Peyer's patch (tissue), 4 donors: ENCODE measurements at regions not wholly inside any gene's neighbourhood (a gene's known extent, or its start where the extent isn't known, plus 50 kb on each side); places are given as distances from the start of the nearest gene placed in this dataset.

Source experiments
- DNase-seq, 3 donors: peaks; one replicate each; pipeline ENCODE4 v3.0.0-alpha.2; 2017 to 2019
- H3K27ac ChIP-seq, 4 donors: fragments of 200-600 bp; sonication (generic); one replicate each; pipeline ENCODE4 v1.5.1; 2016 to 2019
- H3K27me3 ChIP-seq, 2 donors: fragments of 200-600 bp; sonication (generic); one replicate each; pipeline ENCODE4 v1.5.1; 2019
- H3K36me3 ChIP-seq, 3 donors: fragments of 200-600 bp; sonication (generic); one replicate each; pipeline ENCODE4 v1.5.1; 2016 to 2019
- H3K4me1 ChIP-seq, 4 donors: fragments of 200-600 bp; sonication (generic); one replicate each; pipeline ENCODE4 v1.5.1; 2016 to 2019
- H3K4me3 ChIP-seq, 4 donors: fragments of 200-600 bp; sonication (generic); 1 replicate in 3 of 4; 2 replicates in 1 of 4; pipeline ENCODE4 v1.5.1; 2016 to 2019; ENCODE audit warnings: mild to moderate bottlenecking in 1 of 4
- H3K9me3 ChIP-seq, 4 donors: fragments of 200-600 bp; sonication (generic); one replicate each; pipeline ENCODE4 v1.5.1; 2016 to 2019; ENCODE audit warnings: mild to moderate bottlenecking in 1 of 4
- POLR2A ChIP-seq, 2 donors: fragments of 450-650 bp; IDR thresholded peaks; one replicate each; pipeline ENCODE4 v1.5.1; 2017; ENCODE audit warnings: antibody characterized with exemption in 2 of 2, mild to moderate bottlenecking in 2 of 2, moderate library complexity in 2 of 2
- TF ChIP-seq, protein P1 (sequence below), 6 experiments: fragments of 450-650 bp in 4 of 6; fragments of 200-600 bp in 2 of 6; sonication (generic) in 1 of 6; IDR thresholded peaks; one replicate each; pipeline ENCODE4 v1.5.1; 2017 to 2019; ENCODE audit warnings: antibody characterized with exemption in 6 of 6, mild to moderate bottlenecking in 3 of 6, moderate library complexity in 1 of 6

DNA sequence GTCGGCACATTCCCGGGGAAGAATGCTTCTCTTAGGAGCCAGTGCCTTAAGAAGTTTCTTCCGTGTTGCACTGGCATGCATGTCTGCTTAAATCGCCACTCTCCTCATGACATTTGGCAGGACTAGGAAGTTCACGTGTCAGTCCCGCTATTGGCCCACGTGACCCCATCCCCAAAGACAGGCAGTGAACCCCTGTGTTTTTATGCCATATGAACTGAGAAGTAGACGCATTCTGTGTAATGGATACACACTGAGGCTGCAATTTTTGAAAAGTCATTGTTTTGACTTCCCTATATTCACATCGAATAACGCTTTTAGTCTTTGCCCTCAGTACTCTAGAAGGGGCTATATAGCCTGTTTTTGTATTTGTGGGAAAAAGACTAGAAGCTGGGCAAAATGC lies 125.6 kb upstream of the TBL1XR1 start:
- no peak overlapping the region for H3K27ac ChIP-seq
- DNase-seq: no peak
- TF ChIP-seq, protein P1, sequence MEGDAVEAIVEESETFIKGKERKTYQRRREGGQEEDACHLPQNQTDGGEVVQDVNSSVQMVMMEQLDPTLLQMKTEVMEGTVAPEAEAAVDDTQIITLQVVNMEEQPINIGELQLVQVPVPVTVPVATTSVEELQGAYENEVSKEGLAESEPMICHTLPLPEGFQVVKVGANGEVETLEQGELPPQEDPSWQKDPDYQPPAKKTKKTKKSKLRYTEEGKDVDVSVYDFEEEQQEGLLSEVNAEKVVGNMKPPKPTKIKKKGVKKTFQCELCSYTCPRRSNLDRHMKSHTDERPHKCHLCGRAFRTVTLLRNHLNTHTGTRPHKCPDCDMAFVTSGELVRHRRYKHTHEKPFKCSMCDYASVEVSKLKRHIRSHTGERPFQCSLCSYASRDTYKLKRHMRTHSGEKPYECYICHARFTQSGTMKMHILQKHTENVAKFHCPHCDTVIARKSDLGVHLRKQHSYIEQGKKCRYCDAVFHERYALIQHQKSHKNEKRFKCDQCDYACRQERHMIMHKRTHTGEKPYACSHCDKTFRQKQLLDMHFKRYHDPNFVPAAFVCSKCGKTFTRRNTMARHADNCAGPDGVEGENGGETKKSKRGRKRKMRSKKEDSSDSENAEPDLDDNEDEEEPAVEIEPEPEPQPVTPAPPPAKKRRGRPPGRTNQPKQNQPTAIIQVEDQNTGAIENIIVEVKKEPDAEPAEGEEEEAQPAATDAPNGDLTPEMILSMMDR (IDR thresholded peaks at IDR 0.05): no peak
- no peak for TF ChIP-seq POLR2A (IDR thresholded peaks at IDR 0.05)
- no peaks in the 10 kb centered on the region for H3K27me3 ChIP-seq
- H3K4me3 ChIP-seq: no peak overlapping the region
- H3K36me3 ChIP-seq: no peaks in the 10 kb centered on the region
- no peaks in the 10 kb centered on the region for H3K9me3 ChIP-seq
- peaks cover 0 to 10% (median 3%) of the 10 kb centered on the region in 4 donors for H3K4me1 ChIP-seq

DNA sequence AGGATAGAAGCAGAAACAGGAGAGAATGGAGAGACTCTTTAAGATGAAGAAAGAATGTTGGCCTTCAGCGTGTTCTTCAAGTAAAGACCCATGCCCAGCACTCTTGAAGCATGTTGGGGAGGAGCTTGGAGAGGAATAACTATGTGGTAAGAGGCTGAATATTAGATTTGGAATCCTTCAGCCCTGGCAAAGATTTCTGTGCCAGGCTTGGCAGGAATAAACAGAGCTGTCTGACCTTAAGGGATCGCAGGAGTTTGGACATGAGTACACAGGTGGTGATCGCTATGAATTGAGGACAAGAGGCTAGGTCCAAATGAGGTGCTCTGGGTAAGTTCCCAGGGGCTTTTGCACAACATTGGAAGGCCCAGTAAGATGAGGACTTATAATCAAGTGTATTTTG lies 132.6 kb upstream of the TBL1XR1 start:
- Histone ChIP-seq H3K9me3 (no peaks in the 10 kb centered on the region), H3K27me3 (no peaks in the 10 kb centered on the region), H3K4me3 (no peak overlapping the region), H3K36me3 (no peaks in the 10 kb centered on the region), H3K27ac (no peak overlapping the region), H3K4me1 (peaks cover 0 to 4% (median 0%) of the 10 kb centered on the region in 4 donors)
- DNase-seq: no peak
- TF ChIP-seq, protein P1 (IDR thresholded peaks at IDR 0.05): no peak
- TF ChIP-seq POLR2A (IDR thresholded peaks at IDR 0.05): no peak

DNA sequence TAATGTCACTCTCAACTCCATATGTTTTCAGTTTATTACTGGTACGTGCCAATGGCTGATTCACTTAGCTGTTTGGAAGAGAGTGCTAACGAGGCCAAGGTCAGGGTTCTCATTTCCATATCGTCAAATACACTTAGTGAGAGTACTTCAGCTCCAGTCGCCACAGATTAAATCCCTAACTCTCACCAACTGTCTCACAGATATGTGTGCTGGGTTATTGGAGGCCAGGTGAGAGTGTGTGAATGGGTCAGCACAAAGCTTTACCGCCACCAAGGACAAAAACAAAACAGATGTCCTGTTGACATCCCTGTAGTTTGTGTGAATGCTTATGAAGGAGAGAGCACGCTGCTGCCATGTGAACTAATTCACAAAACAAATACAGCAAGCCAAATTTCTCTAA lies 133.5 kb upstream of the TBL1XR1 start:
- H3K4me1 ChIP-seq: no peaks in the 10 kb centered on the region
- DNase-seq: no peak
- H3K9me3 ChIP-seq: no peaks in the 10 kb centered on the region
- H3K4me3 ChIP-seq: no peak overlapping the region
- no peaks in the 10 kb centered on the region for H3K36me3 ChIP-seq
- no peak overlapping the region for H3K27ac ChIP-seq
- no peak for TF ChIP-seq POLR2A (IDR thresholded peaks at IDR 0.05)
- TF ChIP-seq, protein P1 (IDR thresholded peaks at IDR 0.05): no peak
- H3K27me3 ChIP-seq: no peaks in the 10 kb centered on the region

DNA sequence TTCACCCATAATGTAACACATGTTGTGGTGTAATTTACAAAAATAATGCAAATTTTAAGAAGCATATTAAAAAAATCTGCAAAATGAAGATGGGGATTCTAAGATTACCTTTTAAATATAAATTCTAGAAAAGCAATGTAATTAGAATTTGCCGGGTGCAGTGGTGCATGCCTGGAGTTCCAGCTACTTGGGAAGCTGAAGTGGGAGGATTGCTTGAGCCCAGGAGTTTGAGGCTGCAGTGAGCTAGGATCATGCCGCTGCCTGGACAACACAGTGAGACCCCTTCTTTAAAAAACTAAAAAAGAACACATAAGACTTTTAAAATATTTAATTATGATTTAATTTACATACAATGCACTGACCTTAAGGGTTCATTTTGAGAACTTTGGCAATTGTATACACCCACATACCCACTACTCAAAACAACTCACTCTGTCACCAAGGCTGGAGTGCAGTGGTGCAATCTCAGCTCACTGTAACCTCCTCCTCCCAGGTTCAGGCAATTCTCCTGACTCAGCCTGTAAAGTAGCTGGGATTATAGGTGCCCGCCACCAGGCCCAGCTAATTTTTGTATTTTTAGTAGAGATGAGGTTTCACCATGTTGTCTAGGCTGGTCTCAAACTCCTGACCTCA lies 134.0 kb upstream of the TBL1XR1 start:
- Histone ChIP-seq H3K4me3 (no peak overlapping the region), H3K27me3 (no peaks in the 10 kb centered on the region)
- no peak for DNase-seq

DNA sequence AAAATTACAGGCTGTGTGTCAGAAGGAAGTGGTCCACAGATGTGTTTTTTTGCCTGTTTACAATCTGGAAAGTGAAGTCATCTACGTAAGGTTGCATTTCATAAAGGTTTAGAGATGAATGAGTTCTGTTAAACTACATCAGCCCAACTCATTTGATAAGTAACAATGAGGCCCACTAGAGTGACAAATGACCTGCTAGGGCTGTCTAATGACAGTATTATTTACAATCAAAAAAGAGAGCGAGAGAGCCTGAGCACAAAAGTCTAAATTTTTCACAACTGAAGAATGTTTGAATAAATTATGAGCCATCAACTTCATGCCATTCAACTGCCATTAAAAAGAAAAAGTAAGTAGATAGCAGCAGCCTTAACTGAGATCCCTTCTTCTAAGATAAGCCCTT lies 135.7 kb upstream of the TBL1XR1 start:
- Histone ChIP-seq H3K36me3 (no peaks in the 10 kb centered on the region), H3K4me3 (no peak overlapping the region), H3K27ac (no peak overlapping the region), H3K9me3 (no peaks in the 10 kb centered on the region), H3K27me3 (no peaks in the 10 kb centered on the region), H3K4me1 (peaks cover 0 to 7% (median 3%) of the 10 kb centered on the region in 4 donors)
- no peak for DNase-seq
- TF ChIP-seq, protein P1 (IDR thresholded peaks at IDR 0.05): no peak
- no peak for TF ChIP-seq POLR2A (IDR thresholded peaks at IDR 0.05)

More for the DNA sequence above, 134.0 kb upstream of the TBL1XR1 start:
- H3K9me3 ChIP-seq: no peaks in the 10 kb centered on the region
- H3K4me1 ChIP-seq: no peaks in the 10 kb centered on the region
- TF ChIP-seq POLR2A (IDR thresholded peaks at IDR 0.05): no peak
- TF ChIP-seq, protein P1 (IDR thresholded peaks at IDR 0.05): no peak
- H3K36me3 ChIP-seq: no peaks in the 10 kb centered on the region
- H3K27ac ChIP-seq: no peak overlapping the region
